ENCODE measurements at regions not wholly inside any gene's neighbourhood (a gene's known extent, or its start where the extent isn't known, plus 50 kb on each side); places are given as distances from the start of the nearest gene placed in this dataset.

DNA sequence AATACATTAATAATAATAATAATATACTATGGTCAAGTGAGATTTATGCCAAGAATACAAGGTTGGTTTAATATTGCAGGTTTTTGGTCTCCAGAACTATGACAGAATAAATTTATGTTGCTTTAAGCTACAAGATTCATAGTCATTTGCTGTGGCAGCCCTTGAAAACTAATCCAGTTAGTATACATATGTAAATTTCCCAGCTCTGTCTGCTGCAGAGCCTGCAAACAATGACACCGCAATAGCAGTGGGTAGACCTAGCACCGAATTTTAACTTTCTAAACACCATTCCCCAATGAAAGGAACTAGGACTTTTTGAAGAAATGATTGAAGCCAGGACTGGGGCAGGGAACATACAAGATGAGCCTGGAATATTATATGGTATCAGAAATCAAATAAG is 647.7 kb upstream of the NRSN1 start:
- TF ChIP-seq, protein P1, sequence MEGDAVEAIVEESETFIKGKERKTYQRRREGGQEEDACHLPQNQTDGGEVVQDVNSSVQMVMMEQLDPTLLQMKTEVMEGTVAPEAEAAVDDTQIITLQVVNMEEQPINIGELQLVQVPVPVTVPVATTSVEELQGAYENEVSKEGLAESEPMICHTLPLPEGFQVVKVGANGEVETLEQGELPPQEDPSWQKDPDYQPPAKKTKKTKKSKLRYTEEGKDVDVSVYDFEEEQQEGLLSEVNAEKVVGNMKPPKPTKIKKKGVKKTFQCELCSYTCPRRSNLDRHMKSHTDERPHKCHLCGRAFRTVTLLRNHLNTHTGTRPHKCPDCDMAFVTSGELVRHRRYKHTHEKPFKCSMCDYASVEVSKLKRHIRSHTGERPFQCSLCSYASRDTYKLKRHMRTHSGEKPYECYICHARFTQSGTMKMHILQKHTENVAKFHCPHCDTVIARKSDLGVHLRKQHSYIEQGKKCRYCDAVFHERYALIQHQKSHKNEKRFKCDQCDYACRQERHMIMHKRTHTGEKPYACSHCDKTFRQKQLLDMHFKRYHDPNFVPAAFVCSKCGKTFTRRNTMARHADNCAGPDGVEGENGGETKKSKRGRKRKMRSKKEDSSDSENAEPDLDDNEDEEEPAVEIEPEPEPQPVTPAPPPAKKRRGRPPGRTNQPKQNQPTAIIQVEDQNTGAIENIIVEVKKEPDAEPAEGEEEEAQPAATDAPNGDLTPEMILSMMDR (IDR thresholded peaks at IDR 0.05 in 8 of 11, conservative IDR thresholded peaks at IDR 0.05 in 3 of 11): no peak
- TF ChIP-seq POLR2A (IDR thresholded peaks at IDR 0.05): no peak
